C4-2B (cell line): ENCODE measurements at regions not wholly inside any gene's neighbourhood (a gene's known extent, or its start where the extent isn't known, plus 50 kb on each side); places are given as distances from the start of the nearest gene placed in this dataset.

Experiments used
- ZFX ChIP-seq: fragments of 450-650 bp; IDR thresholded peaks from 2 replicates; pipeline ENCODE4 v1.6.1; 2017
- TF ChIP-seq, protein P1 (sequence below): fragments of 450-650 bp; conservative IDR thresholded peaks from 2 replicates; pipeline ENCODE4 v1.5.1; 2017; ENCODE audit warnings: mild to moderate bottlenecking

- TF ChIP-seq, protein P1, sequence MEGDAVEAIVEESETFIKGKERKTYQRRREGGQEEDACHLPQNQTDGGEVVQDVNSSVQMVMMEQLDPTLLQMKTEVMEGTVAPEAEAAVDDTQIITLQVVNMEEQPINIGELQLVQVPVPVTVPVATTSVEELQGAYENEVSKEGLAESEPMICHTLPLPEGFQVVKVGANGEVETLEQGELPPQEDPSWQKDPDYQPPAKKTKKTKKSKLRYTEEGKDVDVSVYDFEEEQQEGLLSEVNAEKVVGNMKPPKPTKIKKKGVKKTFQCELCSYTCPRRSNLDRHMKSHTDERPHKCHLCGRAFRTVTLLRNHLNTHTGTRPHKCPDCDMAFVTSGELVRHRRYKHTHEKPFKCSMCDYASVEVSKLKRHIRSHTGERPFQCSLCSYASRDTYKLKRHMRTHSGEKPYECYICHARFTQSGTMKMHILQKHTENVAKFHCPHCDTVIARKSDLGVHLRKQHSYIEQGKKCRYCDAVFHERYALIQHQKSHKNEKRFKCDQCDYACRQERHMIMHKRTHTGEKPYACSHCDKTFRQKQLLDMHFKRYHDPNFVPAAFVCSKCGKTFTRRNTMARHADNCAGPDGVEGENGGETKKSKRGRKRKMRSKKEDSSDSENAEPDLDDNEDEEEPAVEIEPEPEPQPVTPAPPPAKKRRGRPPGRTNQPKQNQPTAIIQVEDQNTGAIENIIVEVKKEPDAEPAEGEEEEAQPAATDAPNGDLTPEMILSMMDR = no peak
- no peak for TF ChIP-seq ZFX
Measured at GRCh38 chr4:28481565-28481964, 1620.9 kb downstream of the STIM2 start.
